Coronary artery (tissue), 2 donors: ENCODE measurements at regions not wholly inside any gene's neighbourhood (a gene's known extent, or its start where the extent isn't known, plus 50 kb on each side); places are given as distances from the start of the nearest gene placed in this dataset.

ENCODE experiments used
- DNase-seq: peaks from one replicate; pipeline ENCODE4 v3.0.0-alpha.2; 2017; ENCODE audit warnings: low spot score
- H3K27ac ChIP-seq, 2 donors: fragments of 200-600 bp; sonication (generic); one replicate each; pipeline ENCODE4 v1.5.1; 2016 to 2019
- H3K4me3 ChIP-seq: fragments of 200-600 bp; sonication (generic); 2 replicates; pipeline ENCODE4 v1.5.1; 2016; ENCODE audit warnings: mild to moderate bottlenecking, moderate library complexity
- TF ChIP-seq, protein P1 (sequence below): fragments of 200-600 bp; sonication (generic); IDR thresholded peaks from one replicate; pipeline ENCODE4 v1.5.1; 2019; ENCODE audit warnings: antibody characterized with exemption

DNA sequence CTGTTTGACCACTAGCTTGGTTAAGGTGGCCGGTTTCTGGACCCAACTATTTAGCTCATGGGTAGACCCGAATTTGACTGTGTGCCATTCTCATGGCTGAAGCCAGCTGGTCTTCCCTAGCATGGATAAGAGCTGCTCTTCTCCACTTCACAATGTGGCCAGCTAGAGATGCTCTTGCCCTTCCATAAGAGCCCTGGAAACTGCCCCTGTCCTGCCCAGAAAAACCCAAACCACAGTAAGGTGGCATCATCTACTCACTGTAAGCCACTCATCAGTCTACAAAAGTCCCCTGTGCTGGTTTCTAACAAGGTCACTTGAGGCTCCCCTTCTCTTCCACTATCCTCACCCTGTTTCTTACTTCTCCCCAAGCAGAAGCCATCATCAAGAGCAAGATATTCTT, 165.1 kb downstream of the HS3ST2 start:
- no peak overlapping the region for H3K4me3 ChIP-seq
- no peak overlapping the region for H3K27ac ChIP-seq
- TF ChIP-seq, protein P1, sequence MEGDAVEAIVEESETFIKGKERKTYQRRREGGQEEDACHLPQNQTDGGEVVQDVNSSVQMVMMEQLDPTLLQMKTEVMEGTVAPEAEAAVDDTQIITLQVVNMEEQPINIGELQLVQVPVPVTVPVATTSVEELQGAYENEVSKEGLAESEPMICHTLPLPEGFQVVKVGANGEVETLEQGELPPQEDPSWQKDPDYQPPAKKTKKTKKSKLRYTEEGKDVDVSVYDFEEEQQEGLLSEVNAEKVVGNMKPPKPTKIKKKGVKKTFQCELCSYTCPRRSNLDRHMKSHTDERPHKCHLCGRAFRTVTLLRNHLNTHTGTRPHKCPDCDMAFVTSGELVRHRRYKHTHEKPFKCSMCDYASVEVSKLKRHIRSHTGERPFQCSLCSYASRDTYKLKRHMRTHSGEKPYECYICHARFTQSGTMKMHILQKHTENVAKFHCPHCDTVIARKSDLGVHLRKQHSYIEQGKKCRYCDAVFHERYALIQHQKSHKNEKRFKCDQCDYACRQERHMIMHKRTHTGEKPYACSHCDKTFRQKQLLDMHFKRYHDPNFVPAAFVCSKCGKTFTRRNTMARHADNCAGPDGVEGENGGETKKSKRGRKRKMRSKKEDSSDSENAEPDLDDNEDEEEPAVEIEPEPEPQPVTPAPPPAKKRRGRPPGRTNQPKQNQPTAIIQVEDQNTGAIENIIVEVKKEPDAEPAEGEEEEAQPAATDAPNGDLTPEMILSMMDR = no peak
- no peak for DNase-seq

DNA sequence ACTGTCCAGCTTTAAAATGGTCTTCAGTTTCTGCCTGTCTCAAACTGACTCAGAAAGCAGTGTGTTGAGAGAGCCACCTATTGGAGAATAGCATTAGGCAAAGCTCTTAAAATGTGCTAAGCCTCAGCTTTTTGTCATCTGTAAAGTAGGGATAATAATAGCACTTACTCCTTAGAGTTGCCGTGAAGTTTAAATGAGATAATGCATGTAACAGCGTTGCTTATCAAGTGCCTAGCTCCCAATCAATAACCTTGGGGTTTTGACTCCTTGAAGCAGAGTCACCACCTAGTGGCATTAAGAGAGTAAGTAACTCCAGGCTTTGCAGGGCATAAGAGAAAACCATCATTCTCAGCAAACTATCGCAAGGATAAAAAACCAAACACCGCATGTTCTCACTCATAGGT, 163.3 kb downstream of the HS3ST2 start:
- Histone ChIP-seq H3K27ac (no peak overlapping the region), H3K4me3 (no peak overlapping the region)
- TF ChIP-seq, protein P1 = no peak
- no peak for DNase-seq

DNA sequence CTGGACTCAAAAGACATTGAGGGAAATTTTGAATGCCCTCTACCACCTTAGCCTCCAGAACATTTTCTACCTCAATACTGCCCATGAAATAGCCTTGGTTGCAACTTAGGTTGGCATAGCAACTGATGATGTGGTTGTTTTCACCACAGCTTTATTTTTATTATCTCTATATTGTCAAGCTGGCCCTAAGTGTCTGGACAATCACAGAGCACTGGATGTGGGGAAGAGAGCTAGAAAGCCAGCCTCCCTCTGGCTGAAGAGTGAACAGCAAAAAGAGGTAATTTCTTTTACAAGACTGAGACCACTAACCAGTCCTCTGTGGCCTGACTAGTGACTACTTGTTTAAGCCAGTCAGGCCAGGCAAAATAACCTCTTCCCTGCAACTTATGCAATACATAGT, 159.6 kb downstream of the HS3ST2 start:
- TF ChIP-seq, protein P1 = no peak
- Histone ChIP-seq H3K27ac (no peak overlapping the region), H3K4me3 (no peak overlapping the region)
- no peak for DNase-seq

DNA sequence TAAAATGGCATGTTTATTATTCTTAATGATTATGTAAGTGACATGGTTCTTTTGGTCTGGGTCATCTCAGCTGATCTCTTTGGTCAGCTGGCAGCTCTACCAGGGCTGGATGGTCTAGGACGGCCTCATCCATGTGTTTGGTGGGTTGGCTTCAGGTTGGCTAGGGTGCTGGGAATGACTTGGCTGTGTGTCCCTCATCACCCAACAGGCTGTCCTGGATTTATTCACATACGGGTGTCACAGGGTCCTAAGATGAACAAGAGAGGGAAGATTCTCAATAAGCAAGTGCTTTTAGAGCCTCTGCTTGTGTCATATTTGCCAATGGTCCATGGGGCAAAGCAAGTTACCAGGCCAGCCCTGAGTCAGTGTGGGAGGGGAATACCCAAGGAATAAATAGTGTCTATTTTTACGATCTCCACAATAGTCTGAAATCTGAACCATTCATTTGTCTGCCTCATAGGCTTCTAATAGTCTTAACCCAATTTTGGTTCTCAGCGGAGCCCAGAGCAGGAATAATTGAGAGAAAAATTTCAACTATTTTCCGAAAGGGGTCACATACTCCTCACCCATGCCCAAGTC, 157.5 kb downstream of the HS3ST2 start:
- no peak overlapping the region for H3K4me3 ChIP-seq
- no peak for DNase-seq
- H3K27ac ChIP-seq = no peak overlapping the region
- TF ChIP-seq, protein P1 = no peak

DNA sequence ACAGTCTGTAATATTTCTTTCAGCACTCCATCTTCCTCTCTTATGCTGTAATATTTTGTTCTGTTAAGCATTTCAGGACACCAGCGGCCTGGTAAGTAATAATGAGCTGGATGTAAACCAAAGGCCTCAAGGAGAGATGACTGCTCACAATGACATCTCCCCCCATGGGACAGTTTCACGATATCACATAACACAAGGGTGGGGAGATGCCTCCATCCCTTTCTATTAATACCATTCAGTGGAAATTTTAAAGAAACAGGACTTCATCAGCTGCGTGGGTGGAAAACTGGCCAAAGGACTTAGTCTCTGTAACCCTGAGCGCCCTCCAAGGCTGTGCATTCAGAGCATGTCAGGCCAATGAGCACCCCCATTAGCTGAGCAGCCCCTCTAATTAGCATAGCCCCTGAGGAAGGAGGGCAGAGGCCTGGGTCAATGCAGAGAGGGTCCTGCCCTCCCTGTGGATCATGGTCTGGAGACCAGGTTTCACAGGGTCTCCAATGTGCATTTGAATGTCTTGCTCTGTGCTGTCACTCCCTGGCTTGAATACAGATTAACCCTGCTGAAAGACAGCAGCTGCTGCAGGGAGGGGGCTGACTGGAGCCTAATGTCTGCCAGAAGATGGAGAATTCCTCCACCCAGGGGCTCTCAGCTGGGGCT, 156.4 kb downstream of the HS3ST2 start:
- peak overlapping the region in 1 of 2 donors; percentile 22 for H3K27ac ChIP-seq
- DNase-seq = no peak
- TF ChIP-seq, protein P1 = no peak
- H3K4me3 ChIP-seq = no peak overlapping the region

DNA sequence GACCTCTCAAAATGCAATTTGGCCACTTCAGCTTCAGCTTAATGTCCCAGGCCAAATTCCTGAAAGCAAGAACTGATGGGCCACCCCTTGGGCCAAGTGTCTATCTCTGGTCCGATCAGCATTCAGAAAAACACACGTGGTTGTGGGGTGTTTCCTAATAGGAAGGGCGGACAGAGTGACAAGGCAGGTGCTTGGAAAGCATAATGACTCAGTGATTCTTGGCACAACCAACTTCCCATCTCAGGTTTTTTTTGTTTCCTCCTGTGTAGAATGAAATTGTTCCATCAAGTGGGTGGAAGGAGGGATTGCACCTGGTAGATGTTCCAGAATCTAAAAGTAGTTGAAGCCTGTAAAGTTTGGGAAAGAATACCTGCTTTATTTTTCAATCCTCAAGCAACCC, 155.6 kb downstream of the HS3ST2 start:
- TF ChIP-seq, protein P1 = no peak
- no peak for DNase-seq
- Histone ChIP-seq H3K27ac (peak overlapping the region in 1 of 2 donors; percentile 22), H3K4me3 (no peak overlapping the region)

DNA sequence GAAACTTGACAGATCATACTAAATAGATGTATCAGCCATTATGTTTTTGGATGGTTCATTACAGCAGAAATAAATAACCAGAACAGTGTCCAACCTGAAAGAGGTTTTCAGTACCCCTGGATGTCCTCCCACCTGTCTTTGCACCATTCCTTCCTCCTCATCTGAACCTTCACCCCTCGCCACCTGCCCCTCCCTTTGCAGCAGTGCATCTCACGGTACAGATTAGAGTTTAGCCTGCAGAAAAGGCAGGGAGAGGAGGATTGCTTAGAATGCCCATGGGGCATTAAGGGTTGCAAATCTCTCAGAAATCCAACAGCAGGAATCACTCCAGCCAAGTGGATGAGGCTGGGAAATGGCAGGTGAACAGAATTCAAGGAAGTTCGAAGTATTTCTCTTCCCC, 155.0 kb downstream of the HS3ST2 start:
- Histone ChIP-seq H3K4me3 (no peak overlapping the region), H3K27ac (no peak overlapping the region)
- DNase-seq = no peak
- TF ChIP-seq, protein P1 = no peak
